ENCODE measurements at regions not wholly inside any gene's neighbourhood (a gene's known extent, or its start where the extent isn't known, plus 50 kb on each side); places are given as distances from the start of the nearest gene placed in this dataset.
"Not testable (repeated sequence)": the region's sequence is repeated elsewhere in the genome, so short reads cannot be mapped to it uniquely, and the experiment has no call there.

GRCh38 chr7:136399385-136399784, 422.2 kb upstream of the MTPN start:
- DNase-seq (ENCODE audit: extremely low spot score): no peak

GRCh38 chr7:136392856-136393255, 415.7 kb upstream of the MTPN start:
- CTCF ChIA-PET: no interaction called here
- DNase-seq (ENCODE audit: extremely low spot score): no peak
- no peak for TF ChIP-seq ELF4 (IDR thresholded peaks at IDR 0.05)
- TF ChIP-seq SP1 (IDR thresholded peaks at IDR 0.05): no peak
- no peak for TF ChIP-seq NFRKB (IDR thresholded peaks at IDR 0.05)
- TF ChIP-seq HDGF (IDR thresholded peaks at IDR 0.05; ENCODE audit: borderline replicate concordance): no peak
- no peak for TF ChIP-seq L3MBTL2 (conservative IDR thresholded peaks at IDR 0.05)
- TF ChIP-seq BHLHE40 (IDR thresholded peaks at IDR 0.05; ENCODE audit: borderline replicate concordance): no peak
- TF ChIP-seq CTBP1 (IDR thresholded peaks at IDR 0.05; ENCODE audit: borderline replicate concordance): no peak
- TF ChIP-seq FOXA1 (IDR thresholded peaks at IDR 0.05): no peak
- no peak for TF ChIP-seq ZNF384 (IDR thresholded peaks at IDR 0.05)
- TF ChIP-seq PKNOX1 (IDR thresholded peaks at IDR 0.05): no peak
- no peak for TF ChIP-seq SUZ12 (IDR thresholded peaks at IDR 0.05)
- TF ChIP-seq LEF1 (IDR thresholded peaks at IDR 0.05; ENCODE audit: borderline replicate concordance): no peak
- POLR2A ChIA-PET: no interaction called here

More at GRCh38 chr7:136399385-136399784, 422.2 kb upstream of the MTPN start:
- CTCF ChIA-PET: no interaction called here
- POLR2A ChIA-PET: no interaction called here
- TF ChIP-seq L3MBTL2 (conservative IDR thresholded peaks at IDR 0.05): no peak

GRCh38 chr7:136391371-136391770, 414.2 kb upstream of the MTPN start:
- CTCF ChIA-PET: no interaction called here
- TF ChIP-seq FOXK2 (IDR thresholded peaks at IDR 0.05) (no peak), ZNF384 (IDR thresholded peaks at IDR 0.05) (no peak), ARNT (IDR thresholded peaks at IDR 0.05) (no peak), NFRKB (IDR thresholded peaks at IDR 0.05) (no peak), SUZ12 (IDR thresholded peaks at IDR 0.05) (no peak), ELF4 (IDR thresholded peaks at IDR 0.05) (no peak), CTBP1 (IDR thresholded peaks at IDR 0.05; ENCODE audit: borderline replicate concordance) (no peak), HDGF (IDR thresholded peaks at IDR 0.05; ENCODE audit: borderline replicate concordance) (no peak), SP1 (IDR thresholded peaks at IDR 0.05) (no peak), FOXA1 (IDR thresholded peaks at IDR 0.05) (no peak), PKNOX1 (IDR thresholded peaks at IDR 0.05) (no peak), FOXM1 (IDR thresholded peaks at IDR 0.05; ENCODE audit: borderline replicate concordance) (no peak), TARDBP (IDR thresholded peaks at IDR 0.05) (no peak), LEF1 (IDR thresholded peaks at IDR 0.05; ENCODE audit: borderline replicate concordance) (no peak), L3MBTL2 (conservative IDR thresholded peaks at IDR 0.05) (no peak), BHLHE40 (IDR thresholded peaks at IDR 0.05; ENCODE audit: borderline replicate concordance) (no peak)

GRCh38 chr7:136389933-136390332, 412.8 kb upstream of the MTPN start:
- ChIA-PET POLR2A (no interaction called here), CTCF (interaction anchor here (0.6 kb wide), 1 partner anchor 379 kb away, joined by 3 read pairs; no protein-coding TSS in a partner anchor)
- no peak for DNase-seq (ENCODE audit: extremely low spot score)
- TF ChIP-seq PKNOX1 (IDR thresholded peaks at IDR 0.05) (no peak), CTBP1 (IDR thresholded peaks at IDR 0.05; ENCODE audit: borderline replicate concordance) (no peak), HDGF (IDR thresholded peaks at IDR 0.05; ENCODE audit: borderline replicate concordance) (no peak), ZNF384 (IDR thresholded peaks at IDR 0.05) (no peak), NFRKB (IDR thresholded peaks at IDR 0.05) (no peak), L3MBTL2 (conservative IDR thresholded peaks at IDR 0.05) (no peak), FOXK2 (IDR thresholded peaks at IDR 0.05) (no peak), ARNT (IDR thresholded peaks at IDR 0.05) (no peak), LEF1 (IDR thresholded peaks at IDR 0.05; ENCODE audit: borderline replicate concordance) (no peak), SUZ12 (IDR thresholded peaks at IDR 0.05) (no peak), ELF4 (IDR thresholded peaks at IDR 0.05) (no peak), FOXM1 (IDR thresholded peaks at IDR 0.05; ENCODE audit: borderline replicate concordance) (no peak), SP1 (IDR thresholded peaks at IDR 0.05) (no peak)

More at GRCh38 chr7:136391371-136391770, 414.2 kb upstream of the MTPN start:
- POLR2A ChIA-PET: no interaction called here
- DNase-seq (ENCODE audit: extremely low spot score): no peak

GRCh38 chr7:136386876-136387275, 409.7 kb upstream of the MTPN start:
- CTCF ChIA-PET: no interaction called here
- POLR2A ChIA-PET: no interaction called here
- no peak for DNase-seq (ENCODE audit: extremely low spot score)
- TF ChIP-seq ARNT (IDR thresholded peaks at IDR 0.05) (no peak), FOXM1 (IDR thresholded peaks at IDR 0.05; ENCODE audit: borderline replicate concordance) (no peak), ELF4 (IDR thresholded peaks at IDR 0.05) (no peak), FOXK2 (IDR thresholded peaks at IDR 0.05) (no peak), LEF1 (IDR thresholded peaks at IDR 0.05; ENCODE audit: borderline replicate concordance) (no peak), SP1 (IDR thresholded peaks at IDR 0.05) (no peak), SUZ12 (IDR thresholded peaks at IDR 0.05) (no peak), L3MBTL2 (conservative IDR thresholded peaks at IDR 0.05) (no peak), HDGF (IDR thresholded peaks at IDR 0.05; ENCODE audit: borderline replicate concordance) (no peak)

GRCh38 chr7:136371409-136371808, 394.2 kb upstream of the MTPN start:
- CTCF ChIA-PET; POLR2A ChIA-PET; DNase-seq (ENCODE audit: extremely low spot score): not testable (repeated sequence)

GRCh38 chr7:136370137-136370536, 393.0 kb upstream of the MTPN start:
- no peak for DNase-seq (ENCODE audit: extremely low spot score)
- ChIA-PET POLR2A (no interaction called here), CTCF (no interaction called here)
- TF ChIP-seq ARNT (IDR thresholded peaks at IDR 0.05) (no peak), NFRKB (IDR thresholded peaks at IDR 0.05) (no peak), L3MBTL2 (conservative IDR thresholded peaks at IDR 0.05) (no peak), FOXK2 (IDR thresholded peaks at IDR 0.05) (no peak), FOXA1 (IDR thresholded peaks at IDR 0.05) (no peak), LEF1 (IDR thresholded peaks at IDR 0.05; ENCODE audit: borderline replicate concordance) (no peak), BHLHE40 (IDR thresholded peaks at IDR 0.05; ENCODE audit: borderline replicate concordance) (no peak), HDGF (IDR thresholded peaks at IDR 0.05; ENCODE audit: borderline replicate concordance) (no peak), PKNOX1 (IDR thresholded peaks at IDR 0.05) (no peak), ZNF384 (IDR thresholded peaks at IDR 0.05) (no peak), FOXM1 (IDR thresholded peaks at IDR 0.05; ENCODE audit: borderline replicate concordance) (no peak), SP1 (IDR thresholded peaks at IDR 0.05) (no peak), CTBP1 (IDR thresholded peaks at IDR 0.05; ENCODE audit: borderline replicate concordance) (no peak), TARDBP (IDR thresholded peaks at IDR 0.05) (no peak), SUZ12 (IDR thresholded peaks at IDR 0.05) (no peak), ELF4 (IDR thresholded peaks at IDR 0.05) (no peak)

All from HEK293T (cell line).